Activated effector memory CD4-positive, alpha-beta T cell treated with Interleukin-2 at 50 U/mL for 16 hours (primary cell): ENCODE measurements at regions not wholly inside any gene's neighbourhood (a gene's known extent, or its start where the extent isn't known, plus 50 kb on each side); places are given as distances from the start of the nearest gene placed in this dataset.
"Not testable (repeated sequence)": the region's sequence is repeated elsewhere in the genome, so short reads cannot be mapped to it uniquely, and the experiment has no call there.

Source experiments
- DNase-seq: peaks from one replicate; pipeline ENCODE4 v3.0.0-alpha.2; 2020

DNA sequence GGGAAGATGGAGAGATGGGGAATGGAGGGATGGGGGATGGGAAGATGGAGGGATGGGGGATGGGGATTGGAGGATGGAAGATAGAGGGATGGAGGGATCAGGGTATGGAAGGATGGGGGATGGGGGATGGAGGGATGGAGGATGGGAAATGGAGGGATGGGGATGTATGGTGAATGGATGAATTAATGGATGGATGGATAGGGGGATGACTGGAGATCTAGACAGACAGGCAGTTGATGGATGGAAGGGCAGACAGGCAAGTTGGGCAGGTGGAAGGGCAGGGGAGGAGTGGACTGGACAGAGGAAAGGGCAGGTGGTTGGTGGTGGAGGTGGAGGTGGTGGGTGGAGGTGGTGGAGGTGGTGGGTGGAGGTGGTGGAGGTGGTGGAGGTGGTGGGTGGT, 167.2 kb downstream of the C9orf50 start:
- DNase-seq: no peak

DNA sequence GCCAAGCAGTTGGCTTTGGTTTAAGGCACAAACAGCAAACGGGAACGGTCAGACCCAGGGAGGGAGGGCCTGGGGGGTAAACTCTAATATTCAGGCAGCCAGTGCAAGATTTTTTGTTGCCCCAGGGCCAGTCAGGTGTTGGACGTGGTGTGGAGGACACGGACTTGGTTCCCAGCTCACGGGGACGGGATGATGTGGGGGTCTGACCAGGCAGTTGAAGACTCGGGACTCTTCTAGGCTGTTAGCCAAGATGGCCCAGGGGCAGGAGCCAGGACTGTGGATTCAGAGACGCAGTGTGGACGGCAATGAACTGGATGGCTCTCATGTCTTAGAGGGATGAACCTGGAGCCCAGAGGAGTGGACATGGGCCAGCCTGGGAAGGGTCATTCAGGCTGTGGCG, 169.2 kb downstream of the C9orf50 start:
- no peak for DNase-seq

DNA sequence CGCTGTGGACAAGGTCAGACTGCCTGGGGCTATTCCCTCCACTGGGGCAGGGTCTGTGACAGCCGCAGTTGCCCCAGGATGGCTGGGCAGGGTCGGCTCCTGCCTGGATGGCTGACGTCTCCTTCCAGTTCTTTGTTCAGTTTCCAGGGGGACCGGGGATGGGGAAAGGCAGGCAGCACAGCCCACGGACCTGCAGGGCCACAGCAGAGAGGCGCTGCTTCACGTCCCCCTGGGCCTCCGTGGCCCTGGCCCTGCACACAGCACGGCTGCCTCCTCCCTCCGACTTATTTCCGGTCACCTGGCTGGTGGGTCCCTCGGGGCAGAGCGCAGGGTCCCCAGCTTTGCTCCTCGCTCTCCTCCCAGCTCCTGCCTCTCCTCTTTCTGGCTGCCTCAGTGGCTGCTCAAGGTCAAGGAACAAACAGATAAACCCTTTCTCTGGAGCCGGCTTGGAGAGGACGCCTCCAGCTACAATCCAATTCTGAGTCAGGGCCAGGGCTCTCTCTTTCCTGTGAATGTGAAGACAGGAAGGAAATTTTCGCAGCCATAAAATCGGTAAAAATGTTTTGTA, 169.7 kb downstream of the C9orf50 start:
- no peak for DNase-seq

DNA sequence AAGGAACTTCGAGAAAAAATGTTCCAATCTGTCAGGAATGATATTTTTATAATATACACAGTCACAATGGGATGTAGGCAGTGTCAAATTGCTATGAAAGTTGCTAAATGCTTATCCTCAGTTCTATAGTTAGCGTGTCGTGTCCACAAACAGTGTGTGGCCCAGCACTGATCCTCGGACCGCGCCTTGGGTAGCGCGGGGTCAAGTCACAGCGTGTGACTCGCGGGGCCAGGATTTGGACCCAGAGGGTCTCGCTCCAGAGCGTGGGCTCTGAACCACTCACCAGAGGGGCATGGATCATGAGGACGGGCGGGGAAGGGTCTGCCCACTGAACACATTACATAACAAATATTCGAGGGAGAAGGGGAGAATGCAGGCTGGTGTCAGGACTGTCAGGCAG, 171.8 kb downstream of the C9orf50 start:
- no peak for DNase-seq

DNA sequence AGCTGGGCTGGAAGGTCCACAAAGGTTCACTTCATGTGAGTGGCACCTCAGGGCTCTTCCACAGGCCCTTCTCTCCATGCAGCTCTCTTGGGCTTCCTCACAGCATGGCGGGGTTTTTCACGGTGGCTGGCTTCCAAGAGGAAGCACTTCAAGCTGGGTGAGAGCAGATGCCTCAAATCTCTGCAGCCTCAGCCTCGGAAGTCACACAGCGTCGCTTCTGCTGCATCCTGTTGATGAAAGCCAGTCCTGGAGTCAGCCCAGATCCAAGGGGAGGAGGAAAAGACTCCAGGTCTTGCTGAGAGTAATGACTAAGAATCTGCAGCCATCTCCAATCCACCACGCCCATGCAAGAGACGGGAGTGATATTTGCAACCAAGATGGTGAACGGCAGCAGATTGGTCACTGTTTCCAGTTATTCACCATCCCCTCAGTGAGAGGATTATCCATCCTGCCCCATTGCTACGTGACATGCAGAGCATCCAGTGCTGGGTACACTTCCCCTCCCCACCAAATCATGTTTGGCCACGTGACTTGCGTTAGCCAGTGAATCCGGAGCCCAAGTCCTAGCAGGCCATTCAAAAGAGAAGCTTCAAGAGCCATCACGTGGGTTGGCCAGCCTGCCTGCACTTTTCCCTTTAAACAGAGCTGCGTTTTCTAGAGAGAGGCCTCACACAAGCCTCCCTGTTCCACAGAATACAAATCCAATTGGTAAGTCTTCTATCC, 173.9 kb downstream of the C9orf50 start:
- DNase-seq: no peak

DNA sequence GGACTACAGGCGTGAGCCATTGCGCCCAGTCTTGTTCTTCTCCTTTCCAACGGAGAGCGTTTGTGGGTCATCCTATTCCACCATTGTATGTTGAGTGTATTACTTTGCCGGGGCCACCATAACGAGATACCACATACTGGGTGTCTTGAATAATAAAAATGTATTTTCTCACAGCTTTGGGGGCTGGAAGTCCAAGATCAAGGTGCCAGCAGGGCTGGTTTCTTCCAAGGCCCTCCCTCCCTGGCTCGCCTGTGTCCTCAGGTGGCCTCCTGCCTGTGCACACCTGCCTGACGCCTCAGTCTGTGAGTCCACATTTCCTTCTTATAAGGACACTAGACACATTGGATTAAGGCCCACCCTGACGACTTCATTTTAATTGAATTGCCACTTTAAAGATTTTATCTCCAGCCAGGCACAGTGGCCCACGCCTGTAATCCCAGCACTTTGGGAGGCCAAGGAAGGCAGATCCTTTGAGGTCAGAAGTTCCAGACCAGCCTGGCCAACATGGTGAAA, 175.1 kb downstream of the C9orf50 start:
- no peak for DNase-seq

DNA sequence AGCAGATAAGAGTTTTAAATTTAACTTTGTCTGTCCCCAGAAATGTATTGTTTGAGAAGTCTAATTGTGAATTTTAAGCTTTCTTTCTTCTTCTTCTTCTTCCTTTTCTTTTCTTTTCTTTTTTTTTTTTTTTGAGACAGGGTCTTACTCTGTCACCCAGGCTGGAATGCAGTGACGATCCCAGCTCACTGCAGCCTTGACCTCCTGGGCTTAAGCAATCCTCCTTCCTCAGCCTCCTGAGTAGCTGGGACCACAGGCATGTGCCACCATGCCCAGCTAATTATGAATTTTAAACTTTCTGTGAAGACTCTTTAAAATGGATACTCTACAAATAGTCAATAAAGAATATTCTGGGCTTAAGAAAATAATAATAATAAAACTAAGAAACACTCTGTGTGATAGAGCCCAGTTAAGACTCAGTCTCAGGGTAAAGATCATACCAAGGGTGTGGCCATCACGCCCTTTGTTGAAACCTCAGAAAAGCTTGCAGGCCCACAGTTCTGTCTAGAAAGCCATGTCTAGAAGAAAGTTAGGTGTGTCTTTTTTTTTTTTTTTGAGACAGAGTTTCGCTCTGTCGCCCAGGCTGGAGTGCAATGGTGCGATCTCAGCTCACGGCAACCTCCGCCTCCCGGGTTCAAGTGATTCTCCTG, 177.3 kb downstream of the C9orf50 start:
- not testable (repeated sequence) for DNase-seq

DNA sequence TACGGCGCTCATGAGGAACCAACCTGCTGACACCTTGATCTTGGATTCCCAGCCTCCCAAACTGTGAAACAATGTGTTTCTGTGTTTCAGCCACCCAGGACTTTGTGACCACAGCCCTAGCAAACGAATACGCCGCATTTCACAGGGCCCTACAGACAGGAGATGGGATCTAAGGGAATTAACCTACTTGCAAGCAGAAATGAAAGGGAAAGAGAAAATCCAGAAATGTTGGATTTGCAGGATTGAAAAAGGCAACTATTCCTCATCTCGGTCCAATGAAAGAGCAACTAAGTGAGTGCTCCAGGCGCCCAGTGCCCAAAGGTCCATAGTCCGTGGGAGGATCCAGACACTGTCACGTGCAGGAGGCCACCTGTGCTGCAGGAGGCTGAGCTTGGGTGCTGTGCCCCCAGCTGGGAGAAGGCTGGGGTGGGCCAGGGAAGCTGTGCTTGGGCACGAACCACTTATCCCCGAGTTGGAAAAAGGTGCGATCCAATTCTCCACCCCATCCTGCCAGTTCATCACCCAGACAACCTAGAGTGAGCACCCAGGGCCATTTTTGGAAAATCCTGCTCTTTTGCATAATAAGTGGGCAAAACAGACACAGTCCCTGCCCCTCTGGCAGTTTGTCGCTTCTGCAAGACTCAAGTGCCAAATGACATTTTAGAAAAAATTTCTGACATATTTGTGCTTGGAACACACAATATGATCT, 177.9 kb downstream of the C9orf50 start:
- no peak for DNase-seq

DNA sequence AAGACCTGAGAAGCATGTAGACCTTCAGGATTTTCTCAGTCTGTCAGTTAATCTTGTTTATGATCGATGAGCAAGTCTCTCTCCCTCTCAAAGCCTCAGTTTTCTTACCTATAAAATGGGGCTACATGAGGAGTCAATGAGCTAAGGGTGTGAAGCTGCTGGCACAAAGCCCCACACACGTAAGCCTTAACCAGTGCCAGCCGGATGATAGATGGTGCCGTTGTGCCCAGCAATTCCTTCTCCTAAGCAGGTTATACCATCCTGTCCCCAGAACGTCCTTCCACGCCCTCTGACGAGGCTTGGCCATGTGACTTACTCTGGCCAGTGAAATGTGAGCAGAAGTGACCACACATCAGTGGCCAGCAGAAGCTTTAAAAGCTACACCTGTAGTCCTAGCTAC, 179.0 kb downstream of the C9orf50 start:
- DNase-seq: no peak

DNA sequence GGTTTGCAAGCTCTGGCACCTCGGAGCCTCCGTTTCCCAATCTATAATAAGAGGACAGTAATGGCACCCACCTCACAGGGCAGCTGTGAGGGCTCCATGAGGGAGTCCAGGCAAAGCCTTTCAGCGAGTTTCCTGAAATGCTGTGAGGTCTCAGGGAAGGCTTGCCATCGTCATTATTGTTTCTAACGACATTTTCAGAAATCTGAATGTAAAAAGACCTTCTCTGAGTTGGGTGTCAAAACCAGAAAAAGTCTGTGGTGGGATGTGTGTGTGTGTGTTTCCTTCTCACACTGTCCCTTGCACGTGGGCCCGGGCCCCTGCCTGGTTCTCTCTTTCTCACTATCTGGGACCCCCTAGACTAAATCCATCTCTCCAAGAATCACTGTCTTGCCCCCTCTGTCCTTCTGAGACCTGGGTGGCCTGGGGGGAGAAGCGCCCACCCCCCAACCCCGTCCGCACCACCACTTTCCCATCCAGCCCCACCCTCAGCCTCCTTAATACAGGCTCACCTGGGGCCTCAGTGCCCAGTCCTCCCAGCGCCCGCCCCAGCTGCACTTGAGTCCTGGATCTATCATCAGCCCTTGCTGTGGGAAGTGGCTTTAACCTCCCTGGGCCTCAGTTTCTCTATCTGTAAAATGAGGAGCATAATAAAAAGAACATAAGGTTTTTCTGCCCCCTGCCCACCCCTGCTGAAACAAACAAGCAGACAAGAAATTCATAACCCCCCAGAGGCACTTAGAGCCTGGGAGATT, 180.3 kb downstream of the C9orf50 start:
- DNase-seq: no peak

DNA sequence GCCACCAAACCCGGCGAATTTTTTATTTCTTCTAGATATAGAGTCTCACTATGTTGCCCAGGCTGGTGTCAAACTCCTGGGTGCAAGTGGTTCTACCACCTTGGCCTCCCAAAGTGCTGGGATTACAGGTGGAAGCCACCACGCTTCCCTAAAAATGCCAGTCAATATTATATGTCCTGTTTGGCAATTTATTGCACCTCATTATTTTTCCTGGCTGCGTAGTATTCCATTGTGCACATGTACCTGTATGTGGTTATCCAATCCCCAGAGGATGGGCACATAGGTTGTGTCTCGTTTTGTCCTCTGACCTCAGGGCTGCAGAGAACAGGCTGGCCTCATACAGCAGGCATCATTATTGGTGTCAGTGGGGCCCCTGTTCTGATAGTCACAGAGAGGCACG, 181.7 kb downstream of the C9orf50 start:
- no peak for DNase-seq

DNA sequence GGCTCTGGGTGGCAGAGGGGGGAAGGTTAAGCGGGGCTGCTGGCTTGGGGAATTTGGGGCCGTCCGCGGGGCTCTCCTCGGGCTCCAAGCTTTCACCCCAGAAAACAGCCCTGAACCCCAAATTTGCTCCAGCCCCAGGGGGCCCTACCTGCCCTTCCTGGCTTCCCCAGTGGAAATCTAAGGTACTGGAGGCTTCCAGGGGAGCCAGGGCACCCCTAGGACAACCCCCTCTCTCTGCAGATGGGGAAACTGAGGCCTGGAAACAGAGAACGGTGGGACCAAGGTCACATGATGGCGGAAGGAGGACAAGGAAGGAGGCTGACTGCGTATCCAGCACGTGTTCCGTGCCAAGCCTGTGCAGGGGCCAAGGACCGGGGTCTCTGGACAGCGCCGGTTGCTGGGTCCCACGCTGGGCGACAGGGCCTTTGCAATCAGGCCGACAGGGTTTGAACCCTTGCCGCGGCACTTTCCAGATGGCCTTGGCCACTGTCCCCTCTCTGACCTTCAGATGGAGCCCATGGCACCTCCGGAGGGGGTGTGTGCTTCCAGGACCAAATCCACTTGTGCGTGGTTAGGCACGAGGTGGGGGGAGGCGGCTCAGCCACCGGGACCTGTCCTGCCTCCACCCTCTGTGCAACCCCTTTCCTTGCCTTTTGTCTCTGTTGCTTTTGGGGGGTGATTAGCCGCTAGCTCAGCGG, 183.1 kb downstream of the C9orf50 start:
- DNase-seq: no peak

DNA sequence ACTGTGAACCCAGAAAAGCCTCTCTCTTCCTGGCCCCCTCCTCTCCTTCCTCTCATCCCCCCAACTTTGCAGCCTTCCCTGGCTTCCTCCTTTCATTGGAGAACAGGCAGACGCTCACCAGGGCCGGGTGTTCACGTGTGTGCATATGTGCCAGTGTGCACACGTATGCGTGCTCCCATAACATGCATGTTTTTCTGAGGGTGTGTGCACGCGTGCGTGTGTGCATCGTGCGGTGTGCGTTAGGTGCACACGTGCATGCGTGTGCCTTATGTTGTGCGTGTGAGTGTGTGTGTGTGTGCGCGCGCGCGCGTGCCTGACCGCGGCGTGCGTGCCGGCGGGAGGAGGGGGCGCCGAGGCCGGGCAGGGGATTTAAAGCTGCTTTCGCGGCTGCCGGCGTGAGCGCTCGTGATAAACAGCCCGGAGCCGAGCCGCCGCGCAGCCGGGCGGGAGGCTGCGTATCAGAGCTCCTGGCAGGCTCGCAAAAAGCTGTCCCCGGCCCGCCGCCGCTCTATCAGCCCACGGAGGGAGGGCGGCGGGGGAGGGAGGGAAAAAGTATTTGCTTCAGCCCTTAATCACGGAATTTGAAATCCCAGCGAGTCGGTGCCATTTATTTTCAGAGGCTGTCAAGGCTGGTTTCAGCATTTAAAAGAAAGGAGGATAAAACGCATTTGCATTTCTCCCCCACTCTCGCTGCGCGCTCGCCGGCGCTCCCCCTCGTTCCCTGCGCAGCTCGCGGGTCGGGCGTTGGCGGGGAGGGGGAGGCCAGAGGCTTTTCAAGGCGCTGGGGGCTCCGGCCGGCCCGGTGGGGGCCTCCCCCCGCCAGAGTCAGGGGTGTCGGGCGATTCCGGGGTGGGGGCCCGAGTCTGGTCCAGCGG, 183.9 kb downstream of the C9orf50 start:
- no peak for DNase-seq

DNA sequence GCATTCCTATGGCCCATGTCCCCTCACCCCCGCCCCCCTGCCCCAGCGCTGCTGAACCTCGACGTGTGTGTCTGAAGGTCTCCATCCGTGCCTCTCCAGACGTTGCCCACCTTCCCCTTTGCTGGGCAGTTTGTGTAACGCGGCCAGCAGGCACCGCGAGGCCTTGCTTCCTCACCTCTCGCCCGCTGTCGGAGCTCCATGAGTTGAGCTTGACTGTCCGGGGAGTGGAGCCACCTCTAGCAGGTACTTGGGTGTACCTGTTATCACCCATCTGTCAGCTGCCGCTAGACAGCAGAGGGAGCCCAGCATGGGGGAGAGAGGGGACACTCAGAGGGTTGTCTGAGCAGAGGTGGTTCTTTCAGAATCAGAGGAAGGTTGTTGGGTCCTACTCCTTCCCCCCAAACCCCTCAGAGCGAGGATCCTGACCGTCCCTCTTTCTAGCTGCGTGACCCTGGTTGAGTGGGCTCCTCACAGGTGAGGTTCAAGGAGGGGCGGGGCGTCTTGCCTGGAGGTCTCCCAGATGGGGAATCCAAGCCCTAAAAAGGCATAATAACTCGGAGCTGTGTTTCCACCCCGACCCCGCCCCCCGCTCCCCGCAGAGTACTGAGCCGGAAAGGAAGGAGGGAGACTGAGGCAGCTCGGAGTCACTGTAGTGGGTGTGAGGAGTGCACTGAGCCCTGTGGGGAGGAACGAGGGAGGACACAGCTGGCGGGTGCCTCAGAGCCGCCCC, 184.7 kb downstream of the C9orf50 start:
- no peak for DNase-seq

DNA sequence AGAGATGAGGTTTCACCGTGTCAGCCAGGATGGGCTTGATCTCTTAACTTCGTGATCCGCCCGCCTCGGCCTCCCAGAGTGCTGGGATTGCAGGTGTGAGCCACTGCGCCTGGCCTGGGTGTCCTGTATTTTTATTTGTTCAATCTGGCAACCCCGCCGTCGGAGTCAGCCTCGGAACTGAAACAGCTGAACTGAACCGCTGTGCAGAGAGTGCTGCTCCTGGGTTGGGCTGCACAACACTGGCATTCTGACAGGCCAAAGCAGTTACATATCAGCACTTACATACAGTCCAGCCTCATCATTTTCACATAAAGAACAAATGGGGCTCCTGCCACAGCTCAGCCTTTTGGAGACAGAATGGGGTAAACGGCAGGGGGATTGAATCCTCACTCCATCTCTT, 185.6 kb downstream of the C9orf50 start:
- DNase-seq: no peak

DNA sequence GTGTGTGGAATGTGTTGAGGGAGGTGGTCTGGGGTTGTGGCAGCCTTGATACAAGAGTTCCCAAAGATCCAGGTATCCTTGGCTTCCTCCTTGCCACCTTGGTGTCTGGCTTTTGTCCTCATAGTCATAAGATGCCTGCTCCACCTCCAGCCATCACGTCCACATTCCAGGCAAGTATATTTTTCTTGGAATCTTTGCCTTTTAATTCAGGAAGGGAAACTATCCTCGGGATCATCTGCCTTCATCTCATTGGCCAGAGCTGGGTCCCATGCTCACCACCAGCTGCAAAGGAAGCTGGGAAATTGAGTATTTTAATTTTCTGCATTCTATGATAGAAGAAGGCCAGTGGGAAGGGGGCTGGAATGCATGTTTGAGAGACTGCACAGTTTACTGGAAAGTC, 186.7 kb downstream of the C9orf50 start:
- no peak for DNase-seq

DNA sequence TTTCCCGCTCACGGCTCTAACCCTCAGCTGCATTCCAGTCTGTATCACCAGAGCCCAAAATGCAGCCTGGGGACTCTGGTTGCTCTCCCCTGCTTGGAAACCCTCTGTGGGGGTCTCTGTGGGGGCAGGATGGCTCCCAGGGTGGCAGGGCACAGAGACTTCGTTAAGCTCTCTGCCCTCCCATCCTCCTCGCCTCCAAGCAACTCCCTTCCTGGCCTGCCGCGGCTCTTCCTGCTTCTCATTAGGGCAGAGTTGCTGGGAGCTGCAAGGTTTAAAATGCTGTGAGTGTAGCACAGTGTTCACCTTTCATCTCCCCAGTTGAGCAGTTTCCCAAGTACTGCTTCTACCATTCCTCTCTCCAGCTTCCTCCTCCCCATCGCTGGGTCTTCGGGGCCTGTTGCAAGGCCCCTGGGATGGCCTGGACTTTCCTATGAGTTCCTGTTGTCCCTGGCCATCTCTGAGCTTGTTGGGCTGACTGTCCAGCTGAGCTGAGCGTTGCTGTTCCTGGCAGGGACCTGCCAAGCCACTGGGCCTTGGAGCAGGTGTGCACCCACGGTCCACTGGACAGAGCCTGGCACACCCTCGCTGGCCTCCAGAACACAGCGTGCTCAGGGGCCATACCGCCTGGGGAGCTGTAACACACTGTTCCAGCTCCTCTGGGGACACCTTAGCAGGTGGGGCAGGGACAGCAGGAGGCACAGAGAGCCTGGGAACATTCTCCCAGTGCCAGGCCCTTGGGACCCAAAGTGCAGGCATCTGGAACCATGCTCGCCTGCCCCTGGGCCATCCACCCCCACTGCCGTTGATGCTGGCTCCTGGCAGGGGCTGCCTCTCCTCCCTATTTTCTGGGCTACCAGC, 188.4 kb downstream of the C9orf50 start:
- no peak for DNase-seq

DNA sequence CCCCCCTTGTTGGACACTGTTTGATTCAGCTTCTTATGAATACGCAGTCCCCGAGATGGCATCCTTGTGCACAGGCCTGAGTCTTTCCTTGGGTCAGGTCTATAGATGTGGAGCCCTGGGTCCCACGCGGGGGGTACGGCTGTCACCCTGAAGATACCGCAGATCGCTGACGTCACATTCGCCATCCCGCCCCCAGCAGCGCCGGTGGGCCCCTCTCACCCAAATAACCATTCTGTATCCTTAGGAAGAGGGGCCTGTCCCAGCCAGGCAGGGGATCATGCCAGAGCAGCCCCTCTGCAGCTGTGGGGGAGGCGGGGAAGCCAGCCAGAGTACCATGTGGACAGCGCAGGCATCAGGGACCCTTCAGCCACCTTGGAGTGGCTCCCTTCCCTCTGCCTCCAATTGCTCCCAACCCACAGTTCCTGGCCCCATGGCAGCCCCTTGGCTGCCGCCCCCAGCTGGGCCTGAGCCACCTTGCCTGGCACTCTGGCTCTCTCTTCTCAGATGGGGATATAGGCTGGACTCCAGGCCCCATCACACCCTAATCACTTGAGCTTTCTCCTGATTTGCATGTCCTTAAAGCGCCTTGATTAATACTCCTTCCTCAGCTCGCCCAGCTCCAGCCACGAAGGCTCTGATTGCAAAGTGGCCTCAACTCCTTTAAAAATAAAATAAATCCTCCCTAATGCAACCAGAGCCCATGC, 189.8 kb downstream of the C9orf50 start:
- no peak for DNase-seq
